T-cell (primary cell): ENCODE measurements at regions not wholly inside any gene's neighbourhood (a gene's known extent, or its start where the extent isn't known, plus 50 kb on each side); places are given as distances from the start of the nearest gene placed in this dataset.

Source experiments
- ATAC-seq, 4 experiments: fragments of 200-7000 bp in 3 of 4; fragments of 150-1000 bp in 1 of 4; cut with Tn5 transposase; replicated peaks in 1 of 4; 1 replicate in 3 of 4; 2 replicates in 1 of 4; pipeline ENCODE4 v1.10.0; 2021; ENCODE audit warnings: moderate library complexity in 3 of 4, mild to moderate bottlenecking in 2 of 4, moderate number of reproducible peaks in 1 of 4
- CTCF ChIA-PET, 2 donors: fragments of 300-600 bp; sonication (Branson Sonifier 250); formaldehyde crosslinking; loops; one replicate each; lab custom pipeline; 2022; ENCODE audit warnings: antibody characterized with exemption in 2 of 2; lab: Charles Lee
- POLR2A ChIA-PET, 2 donors: fragments of 300-600 bp; sonication (Branson Sonifier 250); formaldehyde crosslinking; loops; one replicate each; lab custom pipeline; 2022; ENCODE audit warnings: antibody characterized with exemption in 2 of 2; lab: Charles Lee
- DNase-seq, 35 experiments: peaks; one replicate each; pipeline versions ENCODE4 v3.0.0 to v3.0.0-alpha.2; 2013 to 2023
- H3K27ac ChIP-seq: one replicate; pipeline ENCODE4 v1.5.1; 2013; ENCODE audit warnings: low read length
- H3K27me3 ChIP-seq, 2 experiments: replicated peaks in 1 of 2; 1 replicate in 1 of 2; 2 replicates in 1 of 2; pipeline versions ENCODE4 v1.6.1 to v1.7.0; 2013; ENCODE audit warnings: low read length in 1 of 2, mixed read lengths in 1 of 2; ENCODE audit not compliant: control insufficient read depth in 2 of 2, insufficient read depth in 2 of 2; ENCODE audit errors: extremely low read depth in 1 of 2
- H3K36me3 ChIP-seq, 2 donors: 1 replicate in 1 of 2; 2 replicates in 1 of 2; pipeline versions ENCODE4 v1.6.1 to v1.7.0; 2013; ENCODE audit warnings: low read length in 1 of 2; ENCODE audit not compliant: control insufficient read depth in 2 of 2, insufficient read depth in 1 of 2; ENCODE audit errors: extremely low read depth in 1 of 2
- H3K4me1 ChIP-seq, 2 experiments: 1 replicate in 1 of 2; 2 replicates in 1 of 2; pipeline versions ENCODE4 v1.6.1 to v1.7.0; 2013; ENCODE audit warnings: low read length in 2 of 2, mixed read lengths in 1 of 2; ENCODE audit not compliant: insufficient read depth in 2 of 2, control insufficient read depth in 1 of 2; ENCODE audit errors: extremely low read depth in 1 of 2
- H3K4me3 ChIP-seq, 2 donors: 1 replicate in 1 of 2; 2 replicates in 1 of 2; pipeline versions ENCODE4 v1.5.1 to v1.7.0; 2013; ENCODE audit warnings: mild to moderate bottlenecking in 2 of 2, low read length in 1 of 2, moderate library complexity in 1 of 2; ENCODE audit not compliant: control insufficient read depth in 1 of 2; ENCODE audit errors: extremely low read depth in 1 of 2
- H3K9me3 ChIP-seq: 2 replicates; pipeline ENCODE4 v1.7.0; 2013
- H3K27ac Mint-ChIP-seq, 2 donors: one replicate each; pipeline ENCODE4 v1.8.0; 2020 to 2021; ENCODE audit warnings: mild to moderate bottlenecking in 2 of 2, mixed read lengths in 2 of 2
- H3K27me3 Mint-ChIP-seq, 2 donors: one replicate each; pipeline ENCODE4 v1.8.0; 2021 to 2022; ENCODE audit warnings: mixed read lengths in 2 of 2
- H3K36me3 Mint-ChIP-seq: one replicate; pipeline ENCODE4 v1.8.0; 2021; ENCODE audit warnings: mixed read lengths
- H3K4me1 Mint-ChIP-seq, 3 donors: one replicate each; pipeline ENCODE4 v1.8.0; 2020 to 2022; ENCODE audit warnings: mixed read lengths in 3 of 3, mild to moderate bottlenecking in 1 of 3
- H3K4me3 Mint-ChIP-seq, 3 donors: one replicate each; pipeline ENCODE4 v1.8.0; 2020 to 2022; ENCODE audit warnings: mild to moderate bottlenecking in 3 of 3, mixed read lengths in 3 of 3, moderate library complexity in 3 of 3
- H3K9me3 Mint-ChIP-seq, 3 donors: one replicate each; pipeline ENCODE4 v1.8.0; 2020 to 2022; ENCODE audit warnings: mixed read lengths in 3 of 3
- WGBS: methylation state at CpG from one replicate; pipeline ENCODE4 v1.1.5; 2013; ENCODE audit warnings: missing lambda C conversion rate; ENCODE audit not compliant: insufficient coverage; 5-methylcytosine and 5-hydroxymethylcytosine counted together

DNA sequence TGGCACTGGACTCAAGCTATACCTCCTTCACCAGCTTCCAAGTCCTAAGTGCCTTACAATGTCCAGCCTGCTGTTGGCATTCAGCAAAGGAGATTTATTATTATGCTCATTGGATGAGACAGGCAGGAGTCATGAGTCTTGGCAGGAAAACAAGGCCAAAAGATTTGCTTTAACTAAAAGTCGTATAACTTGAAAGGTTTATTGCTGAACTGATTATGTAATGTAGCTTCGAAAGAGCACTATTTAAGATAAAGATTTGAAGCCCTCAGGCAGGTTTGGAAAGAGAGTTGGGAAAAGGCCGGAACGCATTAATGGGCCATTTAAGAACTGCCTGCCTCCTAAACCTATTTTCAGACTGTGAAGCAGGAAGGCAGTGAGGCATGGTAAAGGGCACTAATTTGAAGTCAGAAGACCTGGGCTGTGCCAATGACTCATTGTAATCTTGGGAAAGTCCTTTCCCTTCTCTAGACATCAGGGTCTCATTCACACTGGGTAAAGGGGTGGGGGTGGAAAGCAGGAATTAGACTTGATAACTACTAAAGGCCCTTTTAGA lies 280.5 kb upstream of the EDA2R start:
- Mint-ChIP-seq H3K36me3 (no peaks in the 10 kb centered on the region), H3K27me3 (peaks cover 0 to 5% of the 10 kb centered on the region in 2 donors), H3K27ac (no peak overlapping the region), H3K4me3 (no peak overlapping the region), H3K4me1 (no peaks in the 10 kb centered on the region), H3K9me3 (peaks cover 0 to 3% (median 0%) of the 10 kb centered on the region in 3 donors)
- ATAC-seq, result no peak
- Histone ChIP-seq H3K36me3 (no peaks in the 10 kb centered on the region), H3K9me3 (no peaks in the 10 kb centered on the region), H3K27ac (no peak overlapping the region), H3K4me3 (no peak overlapping the region), H3K4me1 (no peaks in the 10 kb centered on the region), H3K27me3 (no peaks in the 10 kb centered on the region)
- WGBS, result 40% methylated on average over 1 of the region's 4 CpGs
- ChIA-PET CTCF (no interaction called here), POLR2A (no interaction called here)
- no peak for DNase-seq

DNA sequence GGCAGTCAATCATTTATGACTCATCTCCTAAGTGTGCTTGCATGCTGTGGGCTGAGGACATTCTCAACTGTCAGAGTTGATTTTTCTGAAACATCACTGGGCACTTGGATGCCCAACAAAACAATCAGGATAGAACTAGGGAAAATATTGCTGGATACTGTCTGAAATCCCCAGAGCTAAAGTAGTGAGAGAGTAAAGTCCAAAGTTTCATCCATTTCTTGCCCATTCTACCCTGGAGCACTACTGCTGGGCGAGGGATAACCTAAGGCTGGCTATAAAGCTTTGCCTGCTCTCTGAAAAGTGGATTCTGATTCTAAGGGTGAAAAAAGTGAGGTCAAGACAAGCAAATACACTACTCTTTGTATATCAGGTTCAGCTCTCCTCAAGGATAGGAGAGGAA lies 279.6 kb upstream of the EDA2R start:
- no CpG with 5 or more reads among the region's 1 CpG for WGBS
- Histone ChIP-seq H3K36me3 (no peaks in the 10 kb centered on the region), H3K4me3 (no peak overlapping the region), H3K27me3 (no peaks in the 10 kb centered on the region), H3K27ac (no peak overlapping the region), H3K4me1 (no peaks in the 10 kb centered on the region), H3K9me3 (no peaks in the 10 kb centered on the region)
- ChIA-PET CTCF (no interaction called here), POLR2A (no interaction called here)
- H3K4me1 Mint-ChIP-seq, result no peaks in the 10 kb centered on the region
- ATAC-seq (no peak), DNase-seq (no peak)
- no peak overlapping the region for H3K27ac Mint-ChIP-seq
- H3K4me3 Mint-ChIP-seq, result no peak overlapping the region
- H3K9me3 Mint-ChIP-seq, result peaks cover 0 to 2% (median 0%) of the 10 kb centered on the region in 3 donors
- peaks cover 0 to 5% of the 10 kb centered on the region in 2 donors for H3K27me3 Mint-ChIP-seq
- no peaks in the 10 kb centered on the region for H3K36me3 Mint-ChIP-seq

DNA sequence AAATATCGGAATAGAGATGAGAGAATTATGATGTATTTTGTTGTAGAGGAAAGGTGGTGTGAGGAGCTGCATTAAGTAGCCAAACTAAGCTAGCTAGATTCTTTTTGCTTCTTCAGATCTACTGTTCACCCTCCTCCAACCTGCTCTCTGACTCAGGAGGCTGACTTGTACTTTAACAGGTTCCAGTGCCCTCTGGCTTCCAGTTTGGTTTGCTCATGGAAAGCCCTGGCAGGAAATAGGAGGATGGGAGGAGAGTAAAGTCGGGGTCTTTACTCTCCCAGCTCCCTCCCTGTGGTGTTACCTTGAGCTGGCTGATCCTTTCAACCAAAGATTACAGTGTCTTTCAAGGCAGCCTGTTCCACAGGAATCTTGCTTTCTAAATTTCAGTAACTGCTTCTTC lies 277.0 kb upstream of the EDA2R start:
- H3K27ac Mint-ChIP-seq, result no peak overlapping the region
- no peaks in the 10 kb centered on the region for H3K9me3 Mint-ChIP-seq
- no peaks in the 10 kb centered on the region for H3K4me1 Mint-ChIP-seq
- Histone ChIP-seq H3K9me3 (no peaks in the 10 kb centered on the region), H3K36me3 (no peaks in the 10 kb centered on the region), H3K4me3 (no peak overlapping the region), H3K27ac (no peak overlapping the region), H3K27me3 (no peaks in the 10 kb centered on the region), H3K4me1 (no peaks in the 10 kb centered on the region)
- ChIA-PET CTCF (no interaction called here), POLR2A (no interaction called here)
- no peak overlapping the region for H3K4me3 Mint-ChIP-seq
- ATAC-seq (no peak), DNase-seq (no peak)
- H3K27me3 Mint-ChIP-seq, result peaks cover 0 to 13% of the 10 kb centered on the region in 2 donors
- WGBS, result no CpG with 5 or more reads among the region's 2 CpGs
- H3K36me3 Mint-ChIP-seq, result no peaks in the 10 kb centered on the region

DNA sequence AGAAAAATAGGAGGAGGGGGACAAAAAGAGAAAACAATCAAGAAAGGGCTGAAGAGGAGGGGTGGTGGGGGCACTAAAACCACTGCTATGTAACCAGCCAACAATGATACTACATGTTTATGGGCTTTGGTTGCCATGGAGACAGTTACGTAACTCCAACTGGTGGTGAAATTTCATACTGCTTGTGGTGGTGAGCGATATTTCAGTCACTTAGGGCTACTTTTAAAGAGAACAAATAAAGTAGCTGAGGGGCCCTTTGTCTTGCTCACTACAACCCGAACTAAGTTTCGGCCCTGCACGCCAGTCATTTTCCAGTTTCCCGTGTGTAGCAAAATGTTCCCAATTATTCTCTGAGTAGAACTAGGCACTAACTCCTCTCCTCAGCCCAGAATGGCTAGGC lies 275.2 kb upstream of the EDA2R start:
- H3K4me3 ChIP-seq, result no peak overlapping the region
- no peak overlapping the region for H3K27ac ChIP-seq
- no peaks in the 10 kb centered on the region for H3K36me3 ChIP-seq
- no CpG with 5 or more reads among the region's 6 CpGs for WGBS
- no peak overlapping the region for H3K4me3 Mint-ChIP-seq
- H3K4me1 Mint-ChIP-seq, result no peaks in the 10 kb centered on the region
- H3K4me1 ChIP-seq, result no peaks in the 10 kb centered on the region
- peaks cover 0 to 13% of the 10 kb centered on the region in 2 donors for H3K27me3 Mint-ChIP-seq
- DNase-seq (no peak), ATAC-seq (no peak)
- ChIA-PET CTCF (interaction anchor here in 1 of 2 donors (0.6 kb wide), 1 partner anchor 330 kb away, joined by 3 read pairs; no protein-coding TSS in a partner anchor), POLR2A (no interaction called here)
- H3K36me3 Mint-ChIP-seq, result no peaks in the 10 kb centered on the region
- no peak overlapping the region for H3K27ac Mint-ChIP-seq
- H3K9me3 ChIP-seq, result no peaks in the 10 kb centered on the region
- H3K9me3 Mint-ChIP-seq, result no peaks in the 10 kb centered on the region
- H3K27me3 ChIP-seq, result no peaks in the 10 kb centered on the region

DNA sequence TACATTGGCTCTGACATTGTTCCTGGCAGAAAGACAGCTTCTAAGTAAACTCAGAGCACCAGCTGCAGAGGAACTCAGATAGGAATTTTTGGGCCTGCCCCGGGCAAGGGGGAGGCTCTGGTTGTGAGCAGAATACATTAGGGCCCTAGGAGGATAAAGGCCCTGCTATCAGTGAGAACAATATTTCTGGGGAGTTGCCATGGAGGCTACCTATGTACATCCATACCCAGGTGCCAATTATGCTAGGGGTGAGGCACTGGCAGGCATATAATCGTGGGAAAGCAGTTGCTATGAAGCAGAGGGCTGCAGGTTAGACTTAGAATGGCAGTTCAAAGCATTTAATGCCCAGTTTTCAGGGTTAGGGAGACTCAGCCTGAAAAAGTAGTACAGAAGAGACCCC lies 273.5 kb upstream of the EDA2R start:
- H3K27me3 Mint-ChIP-seq, result peaks cover 0 to 13% of the 10 kb centered on the region in 2 donors
- ChIA-PET CTCF (no interaction called here), POLR2A (no interaction called here)
- H3K27ac Mint-ChIP-seq, result no peak overlapping the region
- H3K4me3 ChIP-seq, result no peak overlapping the region
- no peaks in the 10 kb centered on the region for H3K36me3 Mint-ChIP-seq
- no peak for ATAC-seq
- no peaks in the 10 kb centered on the region for H3K9me3 ChIP-seq
- H3K9me3 Mint-ChIP-seq, result no peaks in the 10 kb centered on the region
- no peaks in the 10 kb centered on the region for H3K27me3 ChIP-seq
- no peaks in the 10 kb centered on the region for H3K4me1 Mint-ChIP-seq
- no peak overlapping the region for H3K27ac ChIP-seq
- H3K36me3 ChIP-seq, result no peaks in the 10 kb centered on the region
- DNase-seq, result no peak
- H3K4me3 Mint-ChIP-seq, result no peak overlapping the region
- H3K4me1 ChIP-seq, result no peaks in the 10 kb centered on the region
- no CpG with 5 or more reads among the region's 2 CpGs for whole genome bisulfite sequencing

DNA sequence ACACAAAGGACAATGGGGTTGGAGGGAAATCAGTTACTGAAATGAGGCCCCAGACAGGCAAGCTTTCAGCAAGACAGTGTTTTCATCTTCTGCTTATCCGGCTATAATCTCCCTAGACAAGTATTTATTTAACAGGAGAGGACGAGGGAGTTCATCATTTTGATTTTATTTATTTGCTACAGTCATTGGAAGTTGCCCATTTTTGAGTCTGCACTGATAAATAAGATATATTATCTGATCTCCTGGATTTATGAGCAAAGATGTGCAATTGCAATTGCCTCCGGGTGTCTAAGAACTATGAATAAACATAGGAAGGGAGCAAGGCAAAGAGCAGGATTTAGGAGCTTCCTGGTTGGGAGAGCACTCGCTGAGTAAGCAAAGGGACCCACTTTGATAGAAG lies 263.2 kb upstream of the EDA2R start:
- H3K36me3 ChIP-seq, result no peaks in the 10 kb centered on the region
- ChIA-PET POLR2A (no interaction called here), CTCF (no interaction called here)
- no peaks in the 10 kb centered on the region for H3K9me3 Mint-ChIP-seq
- no peak overlapping the region for H3K4me3 Mint-ChIP-seq
- H3K27ac Mint-ChIP-seq, result no peak overlapping the region
- H3K4me1 ChIP-seq, result no peaks in the 10 kb centered on the region
- H3K27me3 ChIP-seq, result no peaks in the 10 kb centered on the region
- no peak overlapping the region for H3K27ac ChIP-seq
- peaks cover 0 to 23% of the 10 kb centered on the region in 2 donors for H3K27me3 Mint-ChIP-seq
- ATAC-seq (no peak), DNase-seq (no peak)
- H3K9me3 ChIP-seq, result no peaks in the 10 kb centered on the region
- H3K4me3 ChIP-seq, result no peak overlapping the region
- no peaks in the 10 kb centered on the region for H3K4me1 Mint-ChIP-seq
- 71% methylated on average over 1 of the region's 4 CpGs for WGBS
- no peaks in the 10 kb centered on the region for H3K36me3 Mint-ChIP-seq

DNA sequence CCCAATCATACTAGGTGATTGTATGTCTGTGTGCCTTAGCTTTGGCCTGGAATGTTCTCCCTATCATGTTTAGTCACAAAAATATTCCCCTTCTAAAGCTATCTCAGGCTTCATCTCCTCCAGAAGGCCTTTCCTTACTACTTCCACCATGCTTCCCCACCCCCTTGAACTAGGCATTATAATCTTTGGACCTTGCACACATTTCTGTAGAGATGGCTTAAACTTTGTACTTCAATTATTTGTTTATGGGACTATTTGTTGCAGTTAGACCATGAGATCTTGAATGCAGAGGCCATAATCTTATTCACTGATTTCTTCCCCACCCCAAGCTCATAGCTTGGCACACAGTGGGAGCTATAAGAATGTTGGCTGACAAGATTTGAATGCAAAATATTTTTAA lies 262.0 kb upstream of the EDA2R start:
- Histone ChIP-seq H3K4me1 (no peaks in the 10 kb centered on the region), H3K9me3 (no peaks in the 10 kb centered on the region), H3K27ac (no peak overlapping the region), H3K4me3 (no peak overlapping the region), H3K27me3 (no peaks in the 10 kb centered on the region), H3K36me3 (no peaks in the 10 kb centered on the region)
- Mint-ChIP-seq H3K4me3 (no peak overlapping the region), H3K36me3 (no peaks in the 10 kb centered on the region), H3K9me3 (no peaks in the 10 kb centered on the region), H3K4me1 (no peaks in the 10 kb centered on the region), H3K27ac (no peak overlapping the region), H3K27me3 (peaks cover 0 to 23% of the 10 kb centered on the region in 2 donors)
- ATAC-seq, result no peak
- POLR2A ChIA-PET, result no interaction called here
- CTCF ChIA-PET, result no interaction called here
- DNase-seq, result no peak
